Activated CD4-positive, alpha-beta T cell treated with anti-CD3 and anti-CD28 coated beads, Interleukin-2, amount 50 U/mL, for 1 hour (primary cell): ENCODE measurements at regions not wholly inside any gene's neighbourhood (a gene's known extent, or its start where the extent isn't known, plus 50 kb on each side); places are given as distances from the start of the nearest gene placed in this dataset.
"Not testable (repeated sequence)": the region's sequence is repeated elsewhere in the genome, so short reads cannot be mapped to it uniquely, and the experiment has no call there.

Source experiments
- DNase-seq: peaks from one replicate; pipeline ENCODE4 v3.0.0-alpha.2; 2020

DNA sequence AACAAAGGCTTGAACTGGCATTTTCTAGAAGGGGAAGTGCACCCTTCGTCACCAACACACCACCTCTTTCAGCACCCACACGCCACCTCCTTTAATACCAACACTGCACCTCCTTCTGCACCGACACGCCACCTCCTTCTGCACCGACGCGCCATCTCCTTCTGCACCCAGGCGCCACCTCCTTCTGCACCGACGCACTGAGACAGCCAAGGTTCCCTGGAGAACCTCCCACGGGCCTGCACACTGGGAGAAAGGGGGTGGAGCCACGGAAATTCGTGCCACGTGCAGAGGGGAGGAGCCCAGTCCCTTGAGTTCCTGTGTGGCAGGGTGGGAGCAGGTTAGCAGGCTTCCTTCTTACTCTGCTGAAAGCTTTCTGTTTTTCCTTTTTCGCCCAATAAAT is 327.9 kb upstream of the C1orf174 start:
- DNase-seq: no peak

DNA sequence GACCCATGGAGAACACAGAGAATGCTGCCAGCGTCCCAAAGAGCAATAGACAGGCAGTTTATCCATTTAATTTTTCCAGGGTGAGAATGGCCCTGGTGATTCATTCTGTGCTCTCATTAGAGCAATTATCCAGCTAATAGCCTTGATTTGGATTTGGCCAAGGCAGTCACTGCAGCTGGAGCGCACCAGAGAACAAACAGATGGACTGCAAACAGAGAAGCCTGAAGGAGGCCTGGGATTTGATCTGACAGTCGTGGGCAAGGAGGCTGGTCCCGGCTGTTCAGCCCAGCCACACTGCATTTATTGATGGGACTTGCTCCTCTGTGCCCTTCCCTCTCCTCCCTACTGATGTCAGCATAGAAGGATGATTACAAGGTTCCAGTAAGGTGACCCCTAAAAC is 353.9 kb upstream of the C1orf174 start:
- no peak for DNase-seq

DNA sequence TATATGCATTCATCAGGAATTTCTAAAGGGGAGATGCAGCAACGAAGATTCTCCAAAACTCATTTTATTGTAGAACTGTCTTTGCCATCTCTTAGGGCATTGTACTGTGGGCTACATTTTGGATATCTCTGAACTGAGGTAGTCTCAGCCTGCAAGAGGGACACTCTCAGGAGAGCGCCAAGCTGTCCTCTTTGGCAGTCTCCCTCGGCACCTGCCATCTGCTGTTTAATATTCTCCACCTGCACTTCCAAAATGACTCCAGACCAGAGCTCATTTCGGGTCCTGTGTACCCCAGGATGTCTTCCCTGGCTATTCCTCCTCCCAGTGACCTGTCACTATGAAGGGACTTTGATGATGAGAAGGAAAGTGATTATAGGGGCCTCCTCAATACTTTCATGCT is 356.3 kb upstream of the C1orf174 start:
- DNase-seq: no peak

DNA sequence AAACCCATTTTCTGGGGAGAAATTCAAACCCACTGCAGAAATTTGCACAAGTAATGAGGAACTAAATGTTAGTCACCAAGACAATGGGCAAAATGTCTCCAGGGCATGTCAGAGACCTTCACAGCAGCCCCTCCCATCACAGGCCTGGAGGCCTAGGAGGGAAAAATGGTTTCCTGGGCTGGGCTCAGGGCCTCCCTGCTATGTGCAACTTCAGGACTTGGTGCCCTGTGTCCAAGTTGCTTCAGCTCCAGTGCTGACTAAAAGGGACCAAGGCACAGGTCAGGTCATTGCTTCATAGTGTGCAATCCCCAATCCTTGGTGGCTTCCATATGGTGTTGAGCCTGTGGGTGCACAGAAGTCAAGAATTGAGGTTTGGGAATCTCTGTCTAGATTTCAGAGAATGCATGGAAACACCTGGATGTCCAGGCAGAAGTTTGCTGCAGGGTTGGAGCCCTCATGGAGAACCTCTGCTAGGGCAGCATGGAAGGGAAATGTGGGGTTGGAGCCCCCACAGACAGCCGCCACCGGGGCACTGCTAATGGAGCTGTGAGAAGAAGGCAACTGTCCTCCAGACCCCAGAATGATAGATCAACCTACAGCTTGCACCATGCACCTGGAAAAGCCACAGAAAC is 358.2 kb upstream of the C1orf174 start:
- not testable (repeated sequence) for DNase-seq

- DNase-seq: no peak
These were observed 361.3 kb upstream of the C1orf174 start for GRCh38 chr1:4261327-4261726.

- DNase-seq: no peak
These were observed 362.6 kb upstream of the C1orf174 start for GRCh38 chr1:4262665-4263064.

GRCh38 chr1:4263699-4264098 is 363.6 kb upstream of the C1orf174 start:
- no peak for DNase-seq

- DNase-seq: no peak
These were observed 365.8 kb upstream of the C1orf174 start for GRCh38 chr1:4265836-4266235.

DNA sequence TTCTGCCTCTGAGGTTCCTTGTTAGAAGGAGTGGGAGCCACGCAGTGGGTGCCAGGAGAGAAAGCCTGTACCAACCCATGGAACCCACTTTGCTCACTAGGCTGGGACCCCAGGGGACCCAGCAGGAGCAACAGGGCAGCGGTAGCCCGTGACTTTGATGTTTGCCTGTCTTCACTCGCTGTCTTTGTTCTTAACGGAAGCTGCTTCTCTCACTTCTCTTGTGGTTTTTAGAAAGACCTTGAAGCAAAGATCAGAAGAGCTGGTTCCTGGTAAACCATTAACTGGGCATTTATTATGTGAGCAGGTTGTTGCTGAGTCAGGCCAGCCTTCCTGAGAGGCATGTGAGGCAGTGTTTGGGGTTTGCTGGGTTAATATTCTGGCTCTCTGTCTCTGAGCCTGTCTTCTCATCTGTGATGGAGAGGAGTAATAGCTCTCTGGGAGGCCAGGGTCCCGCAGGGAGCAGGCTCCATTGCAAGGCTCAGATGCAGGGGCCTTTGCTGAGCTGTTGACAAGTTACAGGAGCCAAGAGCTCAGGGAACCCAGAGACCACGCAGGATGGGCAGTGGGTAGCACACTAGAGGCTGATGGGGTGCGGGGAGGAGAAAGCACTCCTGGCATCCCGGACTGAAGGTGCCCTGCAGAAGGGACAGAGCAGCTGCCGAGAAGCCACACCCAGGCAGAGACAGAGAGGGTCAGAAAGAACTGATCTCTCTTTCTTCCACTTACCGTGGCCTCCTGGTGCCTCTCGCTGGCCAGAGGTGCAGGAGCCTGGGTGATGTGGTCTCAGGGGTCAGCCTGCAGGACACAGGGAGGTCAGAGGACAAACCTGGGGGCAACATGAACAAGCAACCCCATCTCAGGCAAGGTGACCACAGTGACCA is 367.5 kb upstream of the C1orf174 start:
- no peak for DNase-seq

DNA sequence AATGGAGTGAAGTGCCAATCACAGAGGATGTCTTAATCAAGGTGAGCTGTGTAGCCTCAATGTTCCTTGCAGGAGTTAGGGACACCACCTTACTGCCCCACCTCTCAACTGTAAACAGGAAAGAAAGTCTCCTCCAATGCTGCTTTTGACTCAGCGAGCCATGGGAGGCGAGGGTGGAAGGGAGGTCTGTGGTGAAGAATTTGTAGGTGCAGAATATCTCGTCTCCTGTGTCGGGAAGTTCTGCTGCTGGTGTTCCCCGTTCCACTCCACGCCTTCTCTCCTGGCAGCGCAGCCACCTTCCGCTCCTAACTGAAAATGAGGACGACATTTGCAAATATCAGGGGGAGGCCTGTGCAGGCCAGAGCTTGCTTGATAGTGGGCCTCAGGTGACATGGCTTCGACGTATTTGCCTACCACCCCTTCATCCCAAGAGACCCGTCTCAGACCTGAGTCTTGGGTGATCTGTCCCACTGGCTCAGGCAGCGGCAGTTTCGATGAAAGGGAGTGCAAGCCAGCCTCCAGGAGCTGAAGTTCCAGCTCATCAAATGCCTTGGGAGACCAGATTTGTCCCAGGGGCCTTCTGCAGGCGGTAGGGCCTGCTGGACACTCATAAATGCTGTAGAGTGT is 368.3 kb upstream of the C1orf174 start:
- DNase-seq: no peak

DNA sequence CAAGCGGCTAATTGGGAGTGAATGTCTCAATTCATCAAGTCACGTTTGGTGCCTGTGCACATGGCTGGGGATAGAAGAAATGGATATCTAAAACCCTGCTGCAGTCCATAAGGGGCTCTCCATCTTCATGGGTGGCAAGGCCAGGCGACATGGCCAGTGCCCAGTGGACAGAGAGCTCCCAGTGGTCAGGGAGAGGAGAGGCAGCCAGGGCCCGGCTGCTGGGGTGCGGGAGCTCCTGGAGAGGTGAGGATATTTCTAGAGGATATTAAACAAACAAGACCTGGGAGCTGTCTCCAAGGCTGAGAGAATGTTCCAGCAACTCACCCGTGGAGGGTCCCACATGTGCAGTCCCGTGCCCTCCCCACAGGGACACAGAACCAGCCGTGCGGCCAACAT is 368.8 kb upstream of the C1orf174 start:
- DNase-seq: no peak

- no peak for DNase-seq
These were observed 369.3 kb upstream of the C1orf174 start for GRCh38 chr1:4269330-4269729.

- no peak for DNase-seq
These were observed 370.0 kb upstream of the C1orf174 start for GRCh38 chr1:4269952-4270570.

GRCh38 chr1:4270651-4271337 is 370.7 kb upstream of the C1orf174 start:
- no peak for DNase-seq

DNA sequence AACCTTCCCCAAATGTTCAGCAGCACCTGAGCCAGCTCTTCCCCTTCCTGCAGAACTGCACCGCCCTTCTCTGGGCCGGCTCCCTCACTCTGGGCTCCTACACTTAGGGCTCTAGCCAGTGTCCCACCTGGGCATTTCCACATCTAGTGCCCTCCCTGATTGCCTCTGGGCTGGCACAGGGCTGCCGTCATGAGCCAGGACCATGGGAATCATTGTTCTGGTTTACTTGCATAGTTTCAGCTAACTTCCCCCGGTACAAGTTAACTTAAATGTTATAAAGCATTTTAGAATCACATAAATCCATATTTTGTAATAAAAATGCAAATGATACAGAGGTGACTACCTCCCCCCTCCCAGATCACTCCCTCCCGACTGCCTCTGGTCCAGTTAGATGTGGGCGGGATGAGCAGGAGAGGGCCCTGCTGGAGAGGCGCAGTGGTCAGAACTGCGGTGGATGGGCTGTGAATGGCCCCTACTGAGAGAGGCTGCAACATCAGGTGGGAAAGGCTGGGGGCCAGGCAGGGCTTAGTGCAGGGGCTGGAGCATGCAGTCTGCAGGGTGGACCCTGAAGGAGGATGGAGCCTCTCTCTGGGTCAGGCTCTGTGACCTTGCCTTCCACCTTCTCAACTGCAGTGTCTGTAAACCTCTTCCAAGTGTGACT is 371.4 kb upstream of the C1orf174 start:
- no peak for DNase-seq

DNA sequence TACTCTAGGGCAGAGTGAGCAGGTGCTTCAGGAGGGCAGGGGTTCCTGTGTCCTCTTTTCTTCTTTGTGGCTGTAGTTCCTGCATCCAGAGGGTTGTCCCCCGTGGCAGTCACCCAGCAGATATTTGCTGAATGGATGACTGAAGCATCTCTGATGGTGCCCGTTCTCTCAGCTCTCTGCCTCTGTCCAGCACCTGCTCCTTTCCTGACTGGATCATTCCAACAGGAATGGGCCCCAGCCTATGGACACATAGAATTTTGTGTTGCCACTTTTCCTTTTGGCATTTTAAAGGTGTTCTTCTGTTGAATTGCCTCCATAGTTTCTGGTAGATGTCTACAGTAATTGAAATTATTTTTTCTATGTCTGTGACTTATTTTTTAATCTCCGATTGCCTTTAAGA is 372.5 kb upstream of the C1orf174 start:
- no peak for DNase-seq

- no peak for DNase-seq
These were observed 373.2 kb upstream of the C1orf174 start for GRCh38 chr1:4273243-4273642.

- no peak for DNase-seq
These were observed 373.7 kb upstream of the C1orf174 start for GRCh38 chr1:4273747-4274146.

- DNase-seq: no peak
These were observed 375.0 kb upstream of the C1orf174 start for GRCh38 chr1:4275083-4275482.

GRCh38 chr1:4276238-4276637 is 376.2 kb upstream of the C1orf174 start:
- no peak for DNase-seq

- DNase-seq: no peak
These were observed 376.8 kb upstream of the AJAP1 start for GRCh38 chr1:4277598-4277997.

DNA sequence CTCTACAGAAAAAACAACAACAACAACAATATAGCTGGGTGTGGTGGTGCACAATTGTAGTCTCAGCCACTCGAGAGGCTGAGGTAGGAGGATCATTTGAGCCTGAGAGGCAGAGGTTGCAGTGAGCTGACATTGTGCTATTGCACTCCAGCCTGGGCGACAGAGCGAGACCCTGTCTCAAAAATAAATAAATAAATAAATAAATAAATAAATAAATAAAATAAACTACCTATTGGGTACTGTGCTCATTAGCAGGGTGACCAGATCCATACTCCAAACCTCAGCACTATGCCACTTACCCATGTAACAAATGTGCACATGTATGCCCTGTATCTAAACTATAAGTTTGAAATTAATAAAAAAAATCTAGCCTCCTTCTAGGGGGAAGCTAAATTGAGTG is 369.4 kb upstream of the AJAP1 start:
- no peak for DNase-seq
